ENCODE measurements at regions not wholly inside any gene's neighbourhood (a gene's known extent, or its start where the extent isn't known, plus 50 kb on each side); places are given as distances from the start of the nearest gene placed in this dataset.

DNA sequence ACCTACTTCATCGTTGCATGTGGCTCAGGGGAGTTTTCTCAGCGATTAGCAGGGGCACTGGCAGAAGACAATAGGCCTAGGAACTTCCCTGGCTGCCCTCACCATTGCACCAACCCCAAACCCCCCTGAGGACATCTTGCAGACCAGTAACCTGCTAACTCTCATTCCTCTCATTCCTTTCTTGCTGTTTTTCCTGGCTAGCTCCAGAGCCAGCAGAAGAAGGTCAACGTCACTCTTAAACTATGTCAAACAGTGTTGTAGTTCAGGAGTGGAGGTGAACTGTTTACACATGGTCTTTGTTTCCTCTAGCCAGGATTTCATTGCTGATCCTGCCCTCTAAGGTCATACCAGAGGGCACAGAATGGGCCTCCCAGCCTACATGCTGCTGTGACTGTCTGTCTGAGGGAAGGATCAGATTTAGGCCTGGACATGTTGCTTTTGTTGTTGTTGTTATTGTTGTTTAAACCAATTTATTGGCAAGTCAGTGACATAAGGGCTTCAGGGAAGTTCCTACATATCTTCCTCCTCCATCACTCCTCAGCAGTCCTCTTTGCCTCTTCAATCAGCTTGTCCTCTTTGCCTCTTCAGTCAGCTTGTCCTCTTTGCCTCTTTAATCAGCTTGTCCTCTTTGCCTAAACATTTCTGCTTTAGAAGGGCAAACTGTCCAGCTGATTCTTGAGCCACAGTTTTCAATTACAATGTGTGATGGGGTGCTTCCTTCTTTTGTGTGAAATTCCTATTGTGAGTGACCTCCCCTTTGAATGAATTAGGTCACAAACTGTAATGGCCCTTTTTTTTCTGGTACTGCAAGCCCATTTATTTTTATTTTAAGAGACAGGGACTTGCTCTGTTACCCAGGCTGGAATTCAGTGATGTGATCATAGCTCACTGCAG, 471.9 kb upstream of the TNP1 start:
- no peak for TF ChIP-seq POLR2A (IDR thresholded peaks at IDR 0.05)
- TF ChIP-seq, protein P1, sequence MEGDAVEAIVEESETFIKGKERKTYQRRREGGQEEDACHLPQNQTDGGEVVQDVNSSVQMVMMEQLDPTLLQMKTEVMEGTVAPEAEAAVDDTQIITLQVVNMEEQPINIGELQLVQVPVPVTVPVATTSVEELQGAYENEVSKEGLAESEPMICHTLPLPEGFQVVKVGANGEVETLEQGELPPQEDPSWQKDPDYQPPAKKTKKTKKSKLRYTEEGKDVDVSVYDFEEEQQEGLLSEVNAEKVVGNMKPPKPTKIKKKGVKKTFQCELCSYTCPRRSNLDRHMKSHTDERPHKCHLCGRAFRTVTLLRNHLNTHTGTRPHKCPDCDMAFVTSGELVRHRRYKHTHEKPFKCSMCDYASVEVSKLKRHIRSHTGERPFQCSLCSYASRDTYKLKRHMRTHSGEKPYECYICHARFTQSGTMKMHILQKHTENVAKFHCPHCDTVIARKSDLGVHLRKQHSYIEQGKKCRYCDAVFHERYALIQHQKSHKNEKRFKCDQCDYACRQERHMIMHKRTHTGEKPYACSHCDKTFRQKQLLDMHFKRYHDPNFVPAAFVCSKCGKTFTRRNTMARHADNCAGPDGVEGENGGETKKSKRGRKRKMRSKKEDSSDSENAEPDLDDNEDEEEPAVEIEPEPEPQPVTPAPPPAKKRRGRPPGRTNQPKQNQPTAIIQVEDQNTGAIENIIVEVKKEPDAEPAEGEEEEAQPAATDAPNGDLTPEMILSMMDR (IDR thresholded peaks at IDR 0.05): no peak
- peak in 2 of 3 donors; percentile 28 to 52 for TF ChIP-seq POLR2AphosphoS5 (IDR thresholded peaks at IDR 0.05)
- no peak for TF ChIP-seq EP300 (IDR thresholded peaks at IDR 0.05)
- Histone ChIP-seq H3K27ac (peak overlapping the region; percentile 14 to 68 (median 41)), H3K4me1 (peaks cover 0 to 39% (median 13%) of the 10 kb centered on the region in 4 donors)

DNA sequence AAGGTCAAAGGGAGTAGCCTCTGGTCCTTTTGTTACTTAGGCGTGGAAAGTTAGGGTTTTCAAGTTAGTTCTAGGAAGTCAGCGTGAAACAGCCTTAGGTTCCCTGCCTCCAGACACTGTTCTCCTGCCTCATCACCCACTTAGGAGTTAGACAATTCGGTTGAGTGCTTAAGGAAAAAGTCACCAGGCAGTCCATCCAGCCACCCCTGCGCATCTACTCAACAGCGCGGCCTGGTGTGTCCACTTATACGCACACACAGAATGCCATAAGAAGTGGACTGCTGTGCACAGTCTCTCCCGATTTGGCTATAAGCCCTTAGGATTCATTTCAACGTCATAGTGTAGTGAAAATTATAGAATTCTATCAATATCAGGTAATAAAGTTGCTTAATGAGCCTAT, 470.8 kb upstream of the TNP1 start:
- 91 to 97% (median 94%) methylated on average over 9 of the region's 9 CpGs for WGBS, 5 donors
- DNase-seq: no peak
- intact Hi-C loops (cut with DNase I; ENCODE audit: low total_unique reads): no loop called here
- peaks cover 0 to 39% (median 13%) of the 10 kb centered on the region in 4 donors for H3K4me1 ChIP-seq
- H3K27ac ChIP-seq: peak overlapping the region in 4 of 5 donors; percentile 33 to 68 (median 51)
- H3K4me3 ChIP-seq: no peak overlapping the region
- no peak for TF ChIP-seq POLR2AphosphoS5 (IDR thresholded peaks at IDR 0.05)
- no peak for TF ChIP-seq POLR2A (IDR thresholded peaks at IDR 0.05)
- TF ChIP-seq, protein P1 (IDR thresholded peaks at IDR 0.05): no peak
- TF ChIP-seq EP300 (IDR thresholded peaks at IDR 0.05): no peak
- H3K36me3 ChIP-seq: no peaks in the 10 kb centered on the region
- no peaks in the 10 kb centered on the region for H3K27me3 ChIP-seq
- no peaks in the 10 kb centered on the region for H3K9me3 ChIP-seq

More for the DNA sequence above, 471.9 kb upstream of the TNP1 start:
- Histone ChIP-seq H3K4me3 (no peak overlapping the region), H3K36me3 (no peaks in the 10 kb centered on the region), H3K9me3 (no peaks in the 10 kb centered on the region), H3K27me3 (no peaks in the 10 kb centered on the region)
- peak; percentile 36 to 86 for DNase-seq
- WGBS, 5 donors: 18 to 45% (median 27%) methylated on average over 3 of the region's 3 CpGs
- intact Hi-C loops (cut with DNase I; ENCODE audit: low total_unique reads): no loop called here

DNA sequence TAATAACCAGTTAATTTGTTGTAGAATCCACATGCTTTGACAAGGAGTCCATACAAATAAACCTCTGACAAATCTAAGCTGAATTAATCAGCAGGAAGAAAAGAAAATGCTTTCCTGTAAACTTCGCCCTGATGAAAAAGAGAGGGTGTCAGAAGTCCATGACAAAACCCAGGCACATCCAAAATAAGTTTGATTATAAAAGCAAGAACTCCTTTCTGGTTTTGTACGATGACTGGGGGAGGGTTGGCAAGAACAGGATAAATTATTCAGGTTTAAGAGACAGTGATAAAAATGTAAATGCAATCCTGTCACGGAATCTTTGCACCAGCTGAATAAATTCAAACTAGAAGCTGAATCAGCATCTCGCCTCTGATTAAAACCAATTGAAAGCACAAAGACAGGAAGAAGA, 469.2 kb upstream of the TNP1 start:
- peak in 1 of 2 donors; percentile 53 for DNase-seq
- Histone ChIP-seq H3K4me3 (no peak overlapping the region), H3K4me1 (peaks cover 0 to 39% (median 13%) of the 10 kb centered on the region in 4 donors), H3K36me3 (no peaks in the 10 kb centered on the region), H3K27ac (peak overlapping the region in 3 of 5 donors; percentile 10 to 46 (median 33)), H3K9me3 (peaks cover 0 to 3% (median 2%) of the 10 kb centered on the region in 4 donors), H3K27me3 (no peaks in the 10 kb centered on the region)
- TF ChIP-seq POLR2AphosphoS5 (IDR thresholded peaks at IDR 0.05) (peak in 1 of 3 donors; percentile 25), EP300 (IDR thresholded peaks at IDR 0.05) (no peak), POLR2A (IDR thresholded peaks at IDR 0.05) (no peak)
- TF ChIP-seq, protein P1 (IDR thresholded peaks at IDR 0.05): no peak
- WGBS, 5 donors: 62 to 81% (median 65%) methylated on average over 4 of the region's 4 CpGs
- intact Hi-C loops (cut with DNase I; ENCODE audit: low total_unique reads): no loop called here

DNA sequence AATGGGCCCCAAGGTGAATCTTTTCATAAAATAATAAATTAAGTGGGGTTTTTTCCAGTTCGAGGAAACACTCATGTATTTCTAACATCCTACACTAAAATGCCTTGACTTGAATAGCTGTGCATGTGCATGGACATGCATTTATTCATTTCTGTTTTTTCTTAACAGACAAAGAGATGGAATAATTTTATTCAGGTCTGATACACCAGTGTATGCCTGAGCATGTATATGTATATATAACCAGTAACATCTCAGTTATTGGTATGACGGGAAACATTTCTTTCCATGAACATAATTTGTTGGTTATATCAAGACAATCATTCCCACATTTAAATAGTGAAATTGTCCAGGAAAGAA, 468.7 kb upstream of the TNP1 start:
- Histone ChIP-seq H3K4me3 (no peak overlapping the region), H3K27ac (peak overlapping the region in 2 of 5 donors; percentile 32 to 46), H3K36me3 (no peaks in the 10 kb centered on the region), H3K27me3 (no peaks in the 10 kb centered on the region), H3K4me1 (peaks cover 0 to 39% (median 13%) of the 10 kb centered on the region in 4 donors), H3K9me3 (peaks cover 0 to 8% (median 2%) of the 10 kb centered on the region in 4 donors)
- 86 to 97% (median 91%) methylated on average over 2 of the region's 2 CpGs for WGBS, 5 donors
- intact Hi-C loops (cut with DNase I; ENCODE audit: low total_unique reads): no loop called here
- no peak for TF ChIP-seq POLR2A (IDR thresholded peaks at IDR 0.05)
- no peak for TF ChIP-seq EP300 (IDR thresholded peaks at IDR 0.05)
- TF ChIP-seq, protein P1 (IDR thresholded peaks at IDR 0.05): no peak
- no peak for TF ChIP-seq POLR2AphosphoS5 (IDR thresholded peaks at IDR 0.05)
- no peak for DNase-seq
